NT2/D1 (cell line): ENCODE measurements at regions not wholly inside any gene's neighbourhood (a gene's known extent, or its start where the extent isn't known, plus 50 kb on each side); places are given as distances from the start of the nearest gene placed in this dataset.

Source experiments
- SUZ12 ChIP-seq: IDR thresholded peaks from 2 replicates; pipeline ENCODE4 v1.6.1; 2011; ENCODE audit not compliant: insufficient read length, insufficient read depth; ENCODE audit errors: extremely low read depth
- YY1 ChIP-seq: IDR thresholded peaks from 2 replicates; pipeline ENCODE4 v1.6.1; 2011; ENCODE audit not compliant: insufficient read length, insufficient read depth

- no peak for TF ChIP-seq YY1
- no peak for TF ChIP-seq SUZ12
Observed at GRCh38 chr7:114302858-114303257, 111.8 kb upstream of the FOXP2 start.
